ENCODE measurements at regions not wholly inside any gene's neighbourhood (a gene's known extent, or its start where the extent isn't known, plus 50 kb on each side); places are given as distances from the start of the nearest gene placed in this dataset.
"Not testable (repeated sequence)": the region's sequence is repeated elsewhere in the genome, so short reads cannot be mapped to it uniquely, and the experiment has no call there.

GRCh38 chr15:55094136-55094535, 102.6 kb downstream of the RSL24D1 start:
- TF ChIP-seq, protein P1, sequence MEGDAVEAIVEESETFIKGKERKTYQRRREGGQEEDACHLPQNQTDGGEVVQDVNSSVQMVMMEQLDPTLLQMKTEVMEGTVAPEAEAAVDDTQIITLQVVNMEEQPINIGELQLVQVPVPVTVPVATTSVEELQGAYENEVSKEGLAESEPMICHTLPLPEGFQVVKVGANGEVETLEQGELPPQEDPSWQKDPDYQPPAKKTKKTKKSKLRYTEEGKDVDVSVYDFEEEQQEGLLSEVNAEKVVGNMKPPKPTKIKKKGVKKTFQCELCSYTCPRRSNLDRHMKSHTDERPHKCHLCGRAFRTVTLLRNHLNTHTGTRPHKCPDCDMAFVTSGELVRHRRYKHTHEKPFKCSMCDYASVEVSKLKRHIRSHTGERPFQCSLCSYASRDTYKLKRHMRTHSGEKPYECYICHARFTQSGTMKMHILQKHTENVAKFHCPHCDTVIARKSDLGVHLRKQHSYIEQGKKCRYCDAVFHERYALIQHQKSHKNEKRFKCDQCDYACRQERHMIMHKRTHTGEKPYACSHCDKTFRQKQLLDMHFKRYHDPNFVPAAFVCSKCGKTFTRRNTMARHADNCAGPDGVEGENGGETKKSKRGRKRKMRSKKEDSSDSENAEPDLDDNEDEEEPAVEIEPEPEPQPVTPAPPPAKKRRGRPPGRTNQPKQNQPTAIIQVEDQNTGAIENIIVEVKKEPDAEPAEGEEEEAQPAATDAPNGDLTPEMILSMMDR (IDR thresholded peaks at IDR 0.05): no peak
- Histone ChIP-seq H3K4me1 (no peaks in the 10 kb centered on the region), H3K36me3 (no peaks in the 10 kb centered on the region), H3K27me3 (no peaks in the 10 kb centered on the region), H3K9me3 (no peaks in the 10 kb centered on the region), H3K27ac (no peak overlapping the region), H3K4me3 (no peak overlapping the region)
- ATAC-seq (no peak), DNase-seq (no peak)
- intact Hi-C loops (cut with DNase I): no loop called here

GRCh38 chr15:55088207-55088606, 108.5 kb downstream of the RSL24D1 start:
- TF ChIP-seq, protein P1 (IDR thresholded peaks at IDR 0.05): no peak
- DNase-seq (no peak), ATAC-seq (no peak)

GRCh38 chr15:55084673-55085072, 112.1 kb downstream of the RSL24D1 start:
- Histone ChIP-seq H3K9me3 (no peaks in the 10 kb centered on the region), H3K27ac (no peak overlapping the region), H3K4me1 (no peaks in the 10 kb centered on the region), H3K36me3 (no peaks in the 10 kb centered on the region), H3K27me3 (no peaks in the 10 kb centered on the region), H3K4me3 (no peak overlapping the region)
- ATAC-seq: no peak
- intact Hi-C loops (cut with DNase I): no loop called here
- TF ChIP-seq, protein P1 (IDR thresholded peaks at IDR 0.05): no peak
- no peak for DNase-seq

More at GRCh38 chr15:55088207-55088606, 108.5 kb downstream of the RSL24D1 start:
- H3K4me3 ChIP-seq: no peak overlapping the region
- H3K36me3 ChIP-seq: no peaks in the 10 kb centered on the region
- no peaks in the 10 kb centered on the region for H3K4me1 ChIP-seq
- no peaks in the 10 kb centered on the region for H3K9me3 ChIP-seq
- intact Hi-C loops (cut with DNase I): no loop called here
- no peak overlapping the region for H3K27ac ChIP-seq
- no peaks in the 10 kb centered on the region for H3K27me3 ChIP-seq

GRCh38 chr15:55084216-55084615, 112.5 kb downstream of the RSL24D1 start:
- no peak overlapping the region for H3K4me3 ChIP-seq

DNA sequence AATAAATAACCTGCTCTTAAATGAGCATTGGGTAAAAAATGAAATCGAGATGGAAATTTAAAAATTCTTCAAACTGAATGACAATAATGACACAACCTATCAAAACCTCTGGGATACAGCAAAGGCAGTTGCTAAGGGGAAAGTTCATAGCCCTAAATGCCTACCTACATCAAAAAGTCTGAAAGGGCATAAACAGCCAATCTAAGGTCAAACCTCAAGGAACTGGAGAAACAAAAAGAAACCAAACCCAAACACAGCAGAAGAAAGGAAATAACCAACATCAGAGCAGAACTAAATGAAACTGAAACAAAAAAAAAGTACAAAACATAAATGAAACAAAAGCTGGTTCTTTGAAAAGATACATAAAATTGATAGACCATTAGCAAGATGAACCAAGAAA, 119.7 kb downstream of the RSL24D1 start:
- ATAC-seq; H3K27ac ChIP-seq; H3K27me3 ChIP-seq; H3K4me3 ChIP-seq; DNase-seq; intact Hi-C loops (cut with DNase I); H3K4me1 ChIP-seq; H3K36me3 ChIP-seq: not testable (repeated sequence)
- H3K9me3 ChIP-seq: peaks cover 0 to 12% of the 10 kb centered on the region in 2 donors

More at GRCh38 chr15:55084216-55084615, 112.5 kb downstream of the RSL24D1 start:
- TF ChIP-seq, protein P1 (IDR thresholded peaks at IDR 0.05): no peak
- no peaks in the 10 kb centered on the region for H3K4me1 ChIP-seq
- ATAC-seq (no peak), DNase-seq (no peak)
- intact Hi-C loops (cut with DNase I): no loop called here
- H3K27me3 ChIP-seq: no peaks in the 10 kb centered on the region
- no peak overlapping the region for H3K27ac ChIP-seq
- H3K36me3 ChIP-seq: no peaks in the 10 kb centered on the region
- no peaks in the 10 kb centered on the region for H3K9me3 ChIP-seq

GRCh38 chr15:55074431-55074830, 122.3 kb downstream of the RSL24D1 start:
- no peaks in the 10 kb centered on the region for H3K4me1 ChIP-seq
- H3K27me3 ChIP-seq: no peaks in the 10 kb centered on the region
- intact Hi-C loops (cut with DNase I): no loop called here
- H3K27ac ChIP-seq: no peak overlapping the region
- ATAC-seq (no peak), DNase-seq (no peak)
- H3K4me3 ChIP-seq: no peak overlapping the region
- H3K36me3 ChIP-seq: no peaks in the 10 kb centered on the region
- TF ChIP-seq, protein P1 (IDR thresholded peaks at IDR 0.05): no peak
- H3K9me3 ChIP-seq: peaks cover 0 to 12% of the 10 kb centered on the region in 2 donors

DNA sequence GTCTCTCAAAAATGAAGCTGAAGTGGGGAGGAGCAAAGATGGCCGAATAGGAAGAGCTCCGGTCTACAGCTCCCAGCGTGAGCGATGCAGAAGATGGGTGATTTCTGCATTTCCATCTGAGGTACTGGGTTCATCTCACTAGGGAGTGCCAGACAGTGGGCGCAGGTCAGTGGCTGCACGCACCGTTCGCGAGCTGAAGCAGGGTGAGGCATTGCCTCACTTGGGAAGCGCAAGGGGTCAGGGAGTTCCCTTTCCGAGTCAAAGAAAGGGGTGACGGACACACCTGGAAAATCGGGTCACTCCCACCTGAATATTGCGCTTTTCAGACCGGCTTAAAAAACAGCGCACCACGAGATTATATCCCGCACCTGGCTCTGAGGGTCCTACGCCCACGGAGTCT, 132.8 kb downstream of the RSL24D1 start:
- H3K36me3 ChIP-seq; ATAC-seq; H3K4me1 ChIP-seq; DNase-seq; H3K9me3 ChIP-seq; H3K27ac ChIP-seq; H3K4me3 ChIP-seq; H3K27me3 ChIP-seq; intact Hi-C loops (cut with DNase I): not testable (repeated sequence)
